Hematopoietic multipotent progenitor cell treated with erythropoietin and hydrocortisone succinate and interleukin-3 and kit ligand, for 6 days (in vitro differentiated cells): ENCODE measurements at regions not wholly inside any gene's neighbourhood (a gene's known extent, or its start where the extent isn't known, plus 50 kb on each side); places are given as distances from the start of the nearest gene placed in this dataset.

Experiments used
- DNase-seq: peaks from one replicate; pipeline ENCODE4 v3.0.0-alpha.2; 2015

GRCh38 chr3:163056874-163057497 is 1560.4 kb downstream of the OTOL1 start:
- DNase-seq: peak; percentile 68

DNA sequence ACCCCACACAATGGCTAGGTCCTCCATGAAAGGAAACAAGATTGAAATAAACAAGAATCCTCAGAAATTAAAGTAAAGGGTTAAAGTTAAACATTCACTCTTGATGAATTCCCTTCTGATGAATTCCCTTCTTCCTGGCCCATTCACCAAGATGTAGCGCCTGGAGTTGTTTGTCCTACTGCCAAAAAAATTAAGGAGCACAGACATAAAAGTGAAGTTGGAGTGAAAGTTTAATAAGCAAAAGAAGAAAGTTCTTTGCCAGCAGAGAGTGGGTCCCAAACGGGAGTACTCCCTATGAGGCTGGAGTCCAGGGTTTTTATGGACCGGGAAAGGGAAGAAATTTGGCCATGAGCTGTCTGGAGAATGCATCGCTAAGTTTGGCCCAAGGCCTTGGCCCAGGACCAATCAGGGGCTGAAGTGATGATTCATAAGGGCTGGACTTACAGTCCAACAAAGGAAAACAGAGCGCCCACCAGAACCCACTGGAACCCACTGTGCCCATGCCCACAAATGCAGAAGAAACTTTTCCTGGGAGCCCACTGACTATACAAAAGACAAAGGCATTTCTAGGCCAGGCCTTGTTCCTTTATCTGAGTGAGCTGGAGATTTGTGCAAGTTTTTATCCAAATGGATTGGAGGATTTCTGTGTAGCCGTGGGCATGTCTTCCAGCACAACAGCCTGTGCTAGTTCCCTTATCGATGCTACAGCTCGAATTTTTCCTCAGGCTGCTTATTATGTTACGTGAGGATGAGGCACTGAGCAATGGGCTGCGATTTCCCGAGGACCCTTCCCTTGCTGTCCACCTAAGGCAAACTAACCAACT is 1561.6 kb downstream of the OTOL1 start:
- no peak for DNase-seq

- no peak for DNase-seq
Measured at GRCh38 chr3:163071713-163072112, 1575.1 kb downstream of the OTOL1 start.
